HUDEP-2 (cell line): ENCODE measurements at regions not wholly inside any gene's neighbourhood (a gene's known extent, or its start where the extent isn't known, plus 50 kb on each side); places are given as distances from the start of the nearest gene placed in this dataset.

Experiments used
- DNase-seq, 76 experiments: peaks; one replicate each; lab custom pipeline; 2025; ENCODE audit not compliant: unreplicated experiment in 76 of 76; lab: John Stamatoyannopoulos, UW

DNA sequence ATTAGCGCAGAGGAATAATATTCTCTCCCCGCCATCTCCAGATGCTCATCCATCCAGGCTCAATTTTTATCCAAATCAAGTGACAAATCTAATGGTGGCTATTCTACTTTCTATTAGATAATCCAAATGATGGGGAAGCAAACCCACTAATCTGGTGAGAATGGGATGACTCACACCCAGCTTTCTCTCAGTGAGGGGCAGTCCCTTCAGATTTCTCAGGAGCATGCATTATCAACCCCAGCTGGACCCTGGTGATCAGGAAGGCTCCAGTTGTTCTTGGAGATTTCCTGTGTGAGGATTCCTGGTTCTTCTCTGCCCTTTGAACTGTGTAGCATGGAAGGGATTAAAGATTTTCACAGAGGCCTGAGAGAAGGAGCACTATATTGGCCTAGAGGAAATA is 358.0 kb downstream of the WDR72 start:
- no peak for DNase-seq

DNA sequence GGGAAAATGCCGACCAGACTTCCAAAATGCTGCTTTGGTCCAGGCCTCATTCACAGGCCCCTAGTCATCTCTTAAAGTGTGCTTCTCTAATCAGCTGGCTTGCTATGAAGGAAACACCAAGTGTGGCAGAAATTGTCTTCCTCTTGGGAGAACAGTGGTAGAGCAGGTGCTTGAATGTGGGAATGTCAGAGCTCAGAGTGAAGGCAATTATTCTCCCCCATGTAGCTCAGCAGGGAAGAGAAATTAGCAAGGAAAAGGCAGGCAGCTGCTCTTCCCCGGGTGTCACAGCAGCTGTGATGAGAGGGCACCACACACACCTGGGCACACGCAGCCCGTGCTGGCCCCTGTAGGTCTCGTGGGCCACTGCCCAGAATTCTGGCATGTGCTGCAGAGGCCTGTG is 358.5 kb downstream of the WDR72 start:
- no peak for DNase-seq

DNA sequence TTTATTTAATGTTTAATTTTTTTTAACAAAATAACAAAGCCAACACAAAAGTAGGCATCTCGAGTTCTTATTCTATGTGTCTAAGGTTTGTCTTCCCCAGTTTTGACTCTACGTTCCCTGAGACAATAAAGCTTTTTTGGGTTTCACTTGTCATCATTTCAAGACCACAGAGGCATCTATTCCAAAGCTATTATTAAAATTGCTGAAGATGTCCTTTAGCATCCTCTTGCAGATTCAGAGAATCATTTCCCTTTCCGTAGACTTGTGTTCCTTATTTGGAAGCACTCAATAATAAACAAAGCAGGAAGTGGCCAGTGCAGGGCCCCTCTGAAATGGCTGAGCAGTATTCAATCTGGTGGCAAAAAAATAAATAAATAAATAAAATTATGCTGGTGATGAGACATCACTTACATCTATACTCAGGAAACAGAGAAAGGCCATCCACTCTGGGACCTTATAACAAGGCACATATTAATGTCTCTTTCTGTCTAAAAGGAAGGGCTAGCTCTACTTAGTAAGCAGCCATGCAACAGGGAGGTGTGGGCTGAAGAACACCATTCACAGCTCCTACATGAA is 362.3 kb downstream of the WDR72 start:
- DNase-seq, result no peak

DNA sequence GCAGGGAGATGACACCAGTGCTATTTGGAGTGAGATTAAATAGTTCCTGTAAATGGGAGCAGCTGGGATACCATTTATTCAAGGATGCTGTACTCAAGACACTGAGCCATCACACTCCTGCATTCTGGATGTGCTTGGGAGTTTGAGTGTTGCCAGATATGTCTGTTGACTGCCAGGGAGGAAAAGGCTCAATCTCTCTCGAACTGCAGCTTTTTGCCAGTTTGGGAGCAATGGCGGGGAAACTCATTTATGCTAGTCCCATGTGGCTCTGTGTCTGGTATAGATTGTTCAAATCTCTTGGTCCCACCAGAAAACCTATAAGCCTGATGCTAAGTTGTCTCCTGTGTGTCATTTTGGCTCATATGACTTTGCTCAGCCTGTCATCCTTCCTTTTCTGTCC is 363.6 kb downstream of the WDR72 start:
- no peak for DNase-seq

DNA sequence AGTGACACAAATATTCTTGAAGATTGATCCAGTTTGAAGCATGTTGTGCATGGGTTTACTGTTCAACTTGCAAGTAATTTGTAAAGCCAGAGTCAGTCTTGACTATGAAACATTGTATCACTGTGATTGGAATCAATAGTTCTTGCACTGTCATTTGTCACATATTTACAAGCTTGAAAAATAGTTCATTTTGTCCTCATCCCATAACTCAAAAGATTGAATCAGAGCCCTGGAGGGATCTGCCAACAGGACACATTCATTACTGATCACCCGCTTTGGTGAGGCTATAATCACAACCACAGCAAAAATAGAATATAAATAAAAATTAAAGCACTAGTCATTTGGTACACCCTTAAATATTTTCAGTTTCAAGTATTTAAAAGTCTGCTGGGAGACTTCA is 368.9 kb downstream of the WDR72 start:
- DNase-seq, result no peak

DNA sequence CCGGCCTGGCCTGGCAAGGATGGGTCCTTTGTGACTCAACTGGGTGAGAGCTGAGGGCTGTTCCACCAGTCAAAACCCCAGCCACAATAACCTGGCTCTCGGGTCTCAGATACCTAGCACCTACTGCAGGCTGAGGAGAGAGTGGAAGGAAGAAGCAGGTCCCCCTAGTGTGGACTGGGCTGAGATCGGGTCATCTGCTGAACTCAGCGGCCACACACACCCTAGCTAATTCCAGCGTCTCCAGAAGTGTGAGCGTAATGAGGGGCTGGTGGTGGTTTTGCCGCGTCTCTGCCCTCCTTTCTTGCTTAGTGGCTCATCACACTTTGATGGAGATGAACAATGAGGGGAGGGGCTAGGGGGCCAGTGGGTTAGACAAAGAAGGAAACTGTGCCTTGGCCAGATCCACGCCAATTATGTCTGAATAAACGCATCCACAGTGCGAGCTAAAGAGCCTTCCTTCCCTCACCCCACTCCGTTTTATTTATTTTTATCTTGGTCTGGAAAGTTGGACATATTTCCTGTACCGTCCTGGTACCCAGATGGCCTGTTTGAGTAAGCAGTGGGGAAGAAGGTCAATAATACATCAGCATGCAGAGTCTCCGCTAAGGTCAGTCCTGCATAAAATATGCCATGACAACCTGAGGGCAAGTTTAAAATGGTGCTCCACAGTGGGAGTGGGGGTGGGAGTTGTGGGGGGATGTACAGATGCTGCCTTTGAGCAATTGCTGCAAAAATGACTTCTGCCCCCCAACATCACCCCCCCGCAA is 370.0 kb downstream of the WDR72 start:
- no peak for DNase-seq

DNA sequence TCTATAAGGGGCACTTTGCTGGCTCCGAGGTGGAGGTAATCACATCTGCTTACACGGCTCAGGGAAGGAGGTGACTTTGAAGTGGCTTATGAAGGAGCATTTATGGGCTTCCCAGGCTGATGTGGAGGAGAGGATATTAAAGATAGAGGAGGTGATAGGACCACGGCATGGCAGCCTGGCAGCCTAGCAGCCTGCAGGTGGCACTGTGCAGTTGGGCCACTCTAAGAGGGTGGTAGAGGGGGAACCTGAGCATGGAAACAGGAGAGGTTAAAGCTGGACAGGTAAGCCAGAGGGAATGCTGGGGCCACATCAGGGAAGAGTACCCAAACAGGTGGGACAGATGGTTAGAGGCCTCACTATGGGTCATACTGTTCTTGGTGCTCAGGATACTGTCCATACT is 375.0 kb downstream of the WDR72 start:
- DNase-seq, result peak in 1 of 76 experiments; percentile 1

DNA sequence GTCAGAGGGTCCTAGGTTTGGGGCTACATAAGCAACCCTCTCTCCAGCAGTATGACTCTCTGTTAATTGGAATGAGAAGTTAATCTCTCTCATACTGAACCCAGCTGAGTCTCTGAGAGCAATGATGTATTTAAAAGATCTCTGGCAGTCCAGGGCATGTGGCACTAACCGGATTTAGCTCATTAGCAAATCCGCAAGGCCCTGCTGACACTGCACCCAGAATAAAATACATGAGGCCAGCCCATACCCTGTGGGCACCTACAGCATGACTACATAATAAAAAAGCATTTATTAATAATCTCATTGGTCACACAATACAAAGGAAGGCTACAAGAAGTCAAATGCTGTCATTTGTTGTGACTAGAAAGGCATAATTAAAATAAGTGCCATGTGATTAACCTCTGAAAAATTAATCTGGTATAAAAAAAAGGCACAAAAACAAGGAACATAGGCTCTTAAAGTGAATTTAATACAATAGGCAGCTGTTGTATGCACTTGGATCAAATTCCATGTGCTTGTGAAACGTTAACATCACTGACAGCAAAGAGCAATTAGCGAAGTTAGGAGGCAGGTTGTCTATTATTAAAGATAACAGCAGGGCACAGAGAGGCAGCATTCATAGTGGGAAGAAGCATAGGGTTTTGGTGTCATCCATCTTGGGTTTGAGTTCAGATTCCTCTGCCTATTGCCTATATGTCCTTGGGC is 381.2 kb downstream of the WDR72 start:
- DNase-seq, result no peak

DNA sequence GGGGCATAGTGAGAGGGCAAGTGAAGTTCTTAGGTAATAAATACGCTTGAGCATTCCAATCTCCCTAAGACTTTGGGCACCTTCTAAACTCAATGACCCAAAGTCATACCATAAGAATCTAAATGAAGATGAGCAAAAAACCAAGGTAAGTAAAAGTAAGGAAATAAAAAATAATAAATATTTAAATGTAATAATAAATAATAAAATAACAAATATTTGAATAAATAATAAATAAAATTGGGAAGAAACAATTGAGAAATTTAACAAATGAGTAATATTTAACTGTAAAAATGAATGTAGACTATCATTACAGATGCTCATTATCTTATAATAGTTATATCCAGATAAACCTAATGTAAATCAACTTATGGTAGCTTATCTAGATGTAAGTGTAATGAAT is 391.7 kb downstream of the WDR72 start:
- DNase-seq, result no peak

DNA sequence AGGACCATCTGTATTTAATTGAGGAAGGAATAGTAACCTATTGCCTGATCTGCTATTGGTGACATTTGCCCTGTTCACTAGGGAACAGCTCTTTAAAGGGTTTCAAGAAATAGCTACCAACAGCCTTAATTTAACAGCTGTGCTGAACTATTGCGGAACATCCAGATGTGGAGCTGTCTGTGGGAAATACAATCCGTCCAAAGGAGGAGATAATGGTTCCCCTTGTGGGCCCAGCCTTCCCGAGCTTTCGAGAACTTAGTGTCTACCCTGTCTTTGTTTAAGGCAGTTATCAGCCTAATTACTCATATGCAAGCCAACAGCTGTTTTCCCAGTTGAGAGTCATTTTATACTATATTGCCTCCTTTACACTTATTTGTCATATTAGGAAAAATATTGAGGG is 398.6 kb downstream of the WDR72 start:
- DNase-seq, result no peak

DNA sequence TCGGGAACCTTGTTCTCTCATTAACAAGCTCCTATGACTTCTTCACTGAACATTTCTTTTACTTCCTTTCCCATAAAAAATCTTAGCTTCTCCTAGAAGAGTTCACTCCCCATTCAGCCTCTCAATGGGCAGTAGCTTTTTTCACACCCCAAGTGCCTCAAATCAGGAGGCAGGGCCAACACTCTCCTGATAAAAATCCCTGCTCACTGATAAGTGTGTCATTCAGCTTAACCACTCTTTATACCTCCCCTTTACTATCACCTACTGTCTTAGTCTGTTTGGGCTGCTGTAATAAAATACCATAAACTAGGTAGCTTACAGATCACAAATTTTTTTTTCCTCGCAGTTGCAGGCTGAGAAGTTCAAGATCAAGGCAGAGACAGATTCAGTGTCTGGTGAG is 400.4 kb downstream of the WDR72 start:
- no peak for DNase-seq

DNA sequence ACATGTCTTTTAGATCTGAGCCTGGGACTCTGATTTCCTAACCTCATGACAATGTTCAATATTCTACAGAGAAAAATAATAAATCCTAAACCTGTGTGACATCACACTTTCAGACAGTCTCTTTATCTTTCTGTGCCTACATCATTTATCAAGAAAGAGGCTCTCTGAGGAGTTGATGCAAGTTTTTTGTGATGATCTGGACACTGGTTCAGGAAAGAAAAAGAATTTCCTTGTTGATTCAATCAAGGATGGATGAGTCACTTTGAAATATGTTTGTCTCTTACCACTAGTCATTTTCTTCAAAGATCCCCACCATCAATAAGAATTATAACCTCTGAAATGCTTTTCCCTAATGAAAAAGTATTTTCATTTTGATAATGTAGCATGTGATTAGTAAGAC is 404.6 kb downstream of the WDR72 start:
- no peak for DNase-seq

DNA sequence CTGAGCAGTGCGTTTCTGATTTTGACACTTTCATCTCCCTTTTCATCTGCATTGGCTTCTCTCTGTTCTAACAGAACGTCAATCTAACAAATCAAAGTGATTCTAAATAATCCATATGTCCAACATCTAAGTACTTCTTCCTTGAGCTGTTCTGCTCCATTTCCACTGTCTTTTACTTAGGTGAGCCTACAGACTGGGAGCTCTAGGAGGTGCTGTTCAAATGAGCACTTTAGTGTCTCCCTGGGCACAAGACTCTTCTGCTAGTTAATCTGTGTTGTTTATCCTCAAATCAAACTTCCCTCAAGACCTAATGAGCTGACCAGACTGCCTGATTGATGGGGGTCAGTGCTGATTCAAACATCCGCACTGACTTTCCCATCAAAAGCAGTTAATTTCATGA is 408.1 kb downstream of the WDR72 start:
- DNase-seq, result no peak

DNA sequence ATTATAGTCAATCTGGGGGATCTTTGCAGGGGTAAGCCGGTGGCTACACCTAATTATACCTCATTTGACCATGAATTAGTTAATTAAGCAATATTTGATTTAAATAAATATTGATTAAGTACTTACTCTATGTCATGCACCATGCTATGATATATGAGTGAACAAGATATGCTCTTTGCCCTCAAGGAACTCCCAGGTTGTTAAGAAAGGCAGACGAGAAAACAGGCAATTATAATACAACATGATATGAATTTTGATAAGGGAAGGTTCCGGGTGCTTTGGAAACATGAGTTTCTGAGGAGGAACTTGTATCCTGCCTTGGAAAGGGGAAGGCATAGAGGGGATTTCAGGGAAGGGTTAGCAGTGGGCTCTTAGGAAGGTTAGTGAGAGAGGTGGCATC is 412.9 kb downstream of the WDR72 start:
- no peak for DNase-seq

DNA sequence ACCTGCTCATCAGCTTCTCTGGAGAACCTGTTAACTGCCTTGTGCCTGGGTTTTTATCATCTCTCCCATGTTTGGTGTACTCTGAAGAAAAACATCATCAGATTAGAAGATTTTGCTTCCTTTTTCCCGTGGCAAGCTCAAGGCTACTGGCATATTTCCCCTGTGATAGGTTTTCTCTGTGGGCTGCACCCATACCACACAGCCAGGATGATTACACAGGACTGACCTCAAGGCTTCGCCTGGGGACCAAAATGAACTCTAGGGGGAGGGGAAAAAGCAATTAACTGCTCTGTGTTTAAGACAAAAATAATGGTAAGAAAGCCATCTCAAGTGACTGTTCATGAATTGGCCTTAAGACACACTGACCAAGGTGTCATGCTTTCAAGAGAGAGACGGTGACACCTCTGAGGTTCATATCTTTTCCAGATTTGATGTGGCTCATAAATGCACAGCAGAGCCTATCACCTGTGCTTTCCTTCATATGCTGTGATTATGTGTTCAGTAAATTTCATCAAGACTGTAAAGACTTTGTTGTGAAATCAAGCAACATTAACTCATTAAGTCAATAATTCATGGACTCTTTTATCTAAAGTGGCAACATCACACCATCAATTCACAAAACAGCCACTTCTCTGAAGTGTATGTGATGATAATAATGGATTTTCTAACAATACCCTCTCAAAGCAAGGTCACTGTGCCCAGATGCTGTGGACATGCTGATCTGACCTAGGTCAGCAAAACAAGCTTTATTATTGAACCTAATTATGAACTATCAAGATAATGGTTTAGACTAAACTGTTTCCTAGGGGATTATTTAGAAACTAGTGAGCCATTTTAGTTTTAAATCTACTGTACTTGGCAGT is 427.9 kb downstream of the WDR72 start:
- DNase-seq, result no peak

DNA sequence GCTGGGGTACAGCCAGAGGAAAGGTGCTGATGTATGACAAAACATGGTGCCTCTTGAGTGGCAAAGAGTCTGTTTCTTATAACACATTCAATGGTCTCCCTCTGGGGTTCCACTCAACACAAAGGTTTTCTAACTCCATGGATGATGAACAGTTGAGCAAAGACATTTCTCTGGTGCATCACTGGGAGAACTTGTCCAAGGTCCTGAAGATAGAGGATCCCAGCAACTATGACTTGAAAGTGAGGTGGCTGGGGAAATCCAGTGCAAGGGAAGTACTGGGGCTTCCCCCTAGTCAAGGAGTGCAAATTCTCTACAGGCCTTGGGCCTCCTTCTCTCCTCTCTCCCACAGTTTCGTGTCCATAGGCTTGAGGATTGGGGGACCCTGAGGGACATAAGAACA is 431.1 kb downstream of the WDR72 start:
- DNase-seq, result no peak

DNA sequence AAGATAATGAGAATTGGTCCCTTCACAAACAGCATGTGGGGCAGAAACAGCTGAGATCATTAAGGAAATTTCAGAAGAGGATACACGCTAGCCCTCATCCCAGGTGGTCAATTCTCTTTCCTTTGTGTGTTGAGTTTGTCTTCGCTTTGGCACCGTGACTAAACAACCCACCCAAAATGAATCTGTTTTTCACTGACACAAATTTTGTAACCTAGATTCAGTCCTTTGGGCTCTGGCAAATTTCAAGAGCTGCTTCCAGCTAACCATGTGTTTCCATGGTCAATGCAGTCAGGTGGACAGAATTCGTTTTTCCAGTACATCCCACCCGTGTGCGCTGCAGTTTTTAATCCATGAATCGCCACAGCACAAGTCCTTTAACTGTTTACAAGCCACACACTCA is 435.4 kb downstream of the WDR72 start:
- no peak for DNase-seq

DNA sequence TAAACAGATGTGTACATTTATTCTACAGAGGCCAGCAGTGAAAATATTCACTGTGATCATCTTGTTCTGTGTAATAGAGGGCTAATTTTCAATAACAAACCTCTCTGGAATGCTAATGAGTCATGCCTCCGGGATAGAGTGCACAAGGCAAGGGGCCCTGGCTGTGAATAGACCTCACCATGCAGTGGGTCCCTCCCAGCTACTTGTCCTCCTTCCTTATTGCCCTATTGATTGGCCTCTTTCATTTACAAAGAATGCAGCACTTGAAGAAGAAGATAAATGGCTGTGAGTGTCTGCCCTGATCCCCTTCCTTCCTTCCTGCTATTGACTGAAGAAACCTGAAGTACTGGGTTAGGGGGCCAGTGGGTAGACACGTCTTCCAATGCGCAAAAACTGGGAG is 436.3 kb downstream of the WDR72 start:
- DNase-seq, result no peak

DNA sequence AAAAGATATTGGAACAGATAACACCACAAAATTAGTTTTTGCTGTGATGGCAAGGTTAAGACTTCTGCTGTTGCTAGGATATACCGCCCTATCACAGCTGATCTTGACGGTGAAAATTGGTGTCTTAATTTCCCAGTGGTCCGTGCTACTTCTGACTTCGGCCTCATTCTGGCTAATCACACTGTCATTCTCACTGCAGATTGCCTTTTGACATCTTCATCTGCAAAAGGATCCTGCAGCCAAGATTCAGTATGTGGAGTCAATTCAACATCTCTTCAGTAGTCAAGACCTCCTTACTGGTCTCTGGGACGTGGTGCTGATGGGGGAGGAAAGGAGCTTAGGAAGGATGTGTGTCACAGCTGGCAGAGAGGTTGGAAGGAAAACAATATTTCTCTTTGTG is 438.6 kb downstream of the WDR72 start:
- no peak for DNase-seq

DNA sequence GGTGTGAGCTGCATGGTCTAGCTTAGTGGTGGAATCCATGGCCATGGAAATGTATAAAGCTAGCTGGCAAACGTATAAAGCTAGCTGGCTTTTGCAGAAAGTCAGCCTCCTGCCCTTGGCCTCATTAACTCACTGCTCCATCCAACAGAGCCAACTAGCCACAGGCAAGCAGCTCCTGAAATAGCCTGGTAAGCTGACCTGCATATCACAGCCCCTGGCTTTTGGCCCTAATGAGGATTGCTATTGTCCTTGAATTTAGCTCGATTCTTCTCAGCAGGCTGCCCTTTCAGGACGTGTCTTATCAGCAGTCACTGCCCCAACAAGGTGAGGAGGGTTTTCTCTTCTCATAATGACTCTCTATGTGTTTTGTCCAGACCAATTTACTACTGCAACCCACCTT is 446.8 kb downstream of the WDR72 start:
- DNase-seq, result no peak

DNA sequence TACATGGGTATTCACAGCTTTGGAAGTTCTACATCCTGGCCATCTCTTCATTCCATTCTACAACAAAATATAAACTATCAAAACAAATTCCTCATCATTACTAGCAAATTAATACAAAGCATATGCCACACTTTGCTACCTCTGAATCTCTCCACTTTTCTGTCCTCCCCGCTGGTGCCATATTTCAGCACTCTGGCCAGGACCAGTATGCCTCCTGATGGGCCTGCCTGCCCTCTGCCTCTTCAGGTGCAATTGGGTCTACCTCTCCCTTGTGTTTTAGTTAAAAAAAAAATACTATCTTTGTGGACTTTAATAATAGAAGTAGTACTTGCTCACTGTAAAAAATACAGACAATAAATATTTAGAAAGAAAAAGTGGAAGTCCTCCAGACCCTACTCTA is 448.8 kb downstream of the WDR72 start:
- DNase-seq, result no peak
